ENCODE measurements at regions not wholly inside any gene's neighbourhood (a gene's known extent, or its start where the extent isn't known, plus 50 kb on each side); places are given as distances from the start of the nearest gene placed in this dataset.

DNA sequence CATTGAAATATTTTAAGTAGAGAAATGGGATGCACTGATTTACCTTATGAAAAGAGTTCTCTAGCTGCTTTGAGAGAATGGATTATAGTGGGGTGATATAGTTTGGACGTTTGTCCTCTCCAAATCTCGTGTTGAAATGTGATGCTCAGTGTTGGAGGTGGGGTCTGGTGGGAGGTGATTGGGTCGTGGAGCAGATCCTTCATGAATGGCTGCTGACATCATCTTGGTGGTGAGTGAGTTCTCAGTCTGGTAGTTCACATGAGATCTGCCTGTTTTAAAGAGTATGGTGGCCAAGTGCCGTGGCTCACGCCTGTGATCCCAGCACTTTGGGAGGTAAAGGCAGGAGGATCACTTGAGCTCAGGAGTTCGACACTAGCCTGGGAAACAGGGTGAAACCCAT is 58.7 kb upstream of the SH3RF3 start:
- TF ChIP-seq CTCF (conservative IDR thresholded peaks at IDR 0.05): no peak
- no peak for TF ChIP-seq ZFX (IDR thresholded peaks at IDR 0.05)

GRCh38 chr2:109069331-109070194 is 59.4 kb upstream of the SH3RF3 start:
- no peak overlapping the region for H3K27ac ChIP-seq
- TF ChIP-seq ZFX (IDR thresholded peaks at IDR 0.05): no peak
- no peak for TF ChIP-seq CTCF (conservative IDR thresholded peaks at IDR 0.05)

More for the DNA sequence above, 58.7 kb upstream of the SH3RF3 start:
- no peak overlapping the region for H3K27ac ChIP-seq

DNA sequence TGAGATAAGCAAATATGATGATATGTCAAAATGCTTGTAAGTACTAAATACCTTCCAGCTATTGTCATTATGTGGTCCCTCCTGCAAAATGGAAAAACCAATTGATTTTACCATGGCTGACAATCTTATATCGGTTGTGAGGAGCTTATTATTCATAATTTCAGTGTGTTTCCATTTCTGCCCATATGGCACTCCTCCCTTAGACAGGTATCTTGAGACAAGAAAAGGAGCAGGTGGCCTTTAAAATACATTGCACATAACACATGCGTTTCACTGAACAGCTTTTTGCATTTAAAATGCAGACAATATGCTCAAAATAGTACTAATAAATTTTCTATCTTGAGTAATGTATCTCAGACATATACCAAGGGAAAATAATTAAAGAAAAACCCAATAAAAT is 60.2 kb upstream of the SH3RF3 start:
- TF ChIP-seq ZFX (IDR thresholded peaks at IDR 0.05) (no peak), CTCF (conservative IDR thresholded peaks at IDR 0.05) (no peak)
- H3K27ac ChIP-seq: no peak overlapping the region

- TF ChIP-seq ZFX (IDR thresholded peaks at IDR 0.05): no peak
- no peak for TF ChIP-seq CTCF (conservative IDR thresholded peaks at IDR 0.05)
- no peak overlapping the region for H3K27ac ChIP-seq
Measured at GRCh38 chr2:109067631-109068125, 61.3 kb upstream of the SH3RF3 start.

- TF ChIP-seq ZFX (IDR thresholded peaks at IDR 0.05) (no peak), CTCF (conservative IDR thresholded peaks at IDR 0.05) (no peak)
- H3K27ac ChIP-seq: no peak overlapping the region
Measured at GRCh38 chr2:109066917-109067597, 61.9 kb upstream of the SH3RF3 start.

DNA sequence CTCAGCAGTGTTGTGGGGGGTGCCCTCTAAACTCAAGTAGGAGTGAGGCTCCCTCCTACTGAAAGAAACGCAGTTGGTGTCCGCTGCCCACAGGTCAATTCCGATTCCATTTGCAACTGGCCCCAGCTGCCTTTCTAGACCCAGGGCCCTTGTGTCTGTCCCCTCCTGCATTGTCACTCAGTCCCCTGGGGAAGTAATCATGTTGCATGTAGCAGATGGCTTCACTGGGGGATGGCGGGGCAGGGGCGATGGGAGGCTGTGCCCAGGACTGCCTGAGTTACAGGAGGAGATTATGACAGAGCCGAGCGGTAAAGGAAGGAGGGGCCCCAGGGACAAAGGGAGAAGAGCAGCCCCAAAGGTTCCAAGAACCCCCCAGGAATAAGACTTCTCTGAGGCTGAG is 62.5 kb upstream of the SH3RF3 start:
- TF ChIP-seq ZFX (IDR thresholded peaks at IDR 0.05) (no peak), CTCF (conservative IDR thresholded peaks at IDR 0.05) (no peak)
- H3K27ac ChIP-seq: no peak overlapping the region

GRCh38 chr2:109065391-109065734 is 63.6 kb upstream of the SH3RF3 start:
- TF ChIP-seq ZFX (IDR thresholded peaks at IDR 0.05): no peak
- no peak for TF ChIP-seq CTCF (conservative IDR thresholded peaks at IDR 0.05)
- H3K27ac ChIP-seq: no peak overlapping the region
